GM23338 (cell line): ENCODE measurements at regions not wholly inside any gene's neighbourhood (a gene's known extent, or its start where the extent isn't known, plus 50 kb on each side); places are given as distances from the start of the nearest gene placed in this dataset.

ENCODE experiments used
- ATAC-seq: fragments of 200-7000 bp; cut with Tn5 transposase; 3 replicates; pipeline ENCODE4 v1.9.1; 2020
- DNase-seq: peaks from one replicate; pipeline ENCODE4 v3.0.0-alpha.2; 2015; ENCODE audit warnings: low spot score
- H2AFZ ChIP-seq: fragments of 200-600 bp; sonication (generic); 2 replicates; pipeline ENCODE4 v1.8.0; 2016; ENCODE audit warnings: antibody characterized with exemption, mild to moderate bottlenecking, moderate library complexity
- H3F3A ChIP-seq: fragments of 200-600 bp; sonication (generic); replicated peaks from 2 replicates; pipeline ENCODE4 v1.8.0; 2017; ENCODE audit warnings: antibody characterized with exemption, mixed run types, low read depth
- H3K27ac ChIP-seq: fragments of 200-600 bp; sonication (generic); 2 replicates; pipeline ENCODE4 v1.6.1; 2016; ENCODE audit warnings: low read depth
- H3K27me3 ChIP-seq: fragments of 200-600 bp; sonication (generic); 2 replicates; pipeline ENCODE4 v1.8.0; 2016; ENCODE audit warnings: mild to moderate bottlenecking, mixed run types, moderate library complexity; ENCODE audit not compliant: insufficient read depth
- H3K36me3 ChIP-seq: fragments of 200-600 bp; sonication (generic); 2 replicates; pipeline ENCODE4 v1.8.0; 2016; ENCODE audit warnings: mild to moderate bottlenecking; ENCODE audit not compliant: insufficient read depth
- H3K4me1 ChIP-seq: fragments of 200-600 bp; sonication (generic); 2 replicates; pipeline ENCODE4 v1.8.0; 2016; ENCODE audit warnings: mild to moderate bottlenecking, moderate library complexity; ENCODE audit not compliant: insufficient read depth
- H3K4me2 ChIP-seq: fragments of 200-600 bp; sonication (generic); 2 replicates; pipeline ENCODE4 v1.7.1; 2017; ENCODE audit warnings: mixed run types
- H3K4me3 ChIP-seq: fragments of 200-600 bp; sonication (generic); 2 replicates; pipeline ENCODE4 v1.6.1; 2016; ENCODE audit warnings: mixed run types
- H3K79me2 ChIP-seq: fragments of 200-600 bp; sonication (generic); replicated peaks from 2 replicates; pipeline ENCODE4 v1.8.0; 2017; ENCODE audit warnings: mild to moderate bottlenecking; ENCODE audit not compliant: insufficient read depth
- H3K9me2 ChIP-seq: fragments of 200-600 bp; sonication (generic); 2 replicates; pipeline ENCODE4 v1.8.0; 2017; ENCODE audit not compliant: insufficient read depth
- H4K20me1 ChIP-seq: fragments of 200-600 bp; sonication (generic); replicated peaks from 2 replicates; pipeline ENCODE4 v1.8.0; 2017; ENCODE audit warnings: mild to moderate bottlenecking; ENCODE audit not compliant: insufficient read depth
- H3K27ac Mint-ChIP-seq: 2 replicates; pipeline ENCODE4 v1.8.0; 2020; ENCODE audit warnings: inconsistent platforms, mild to moderate bottlenecking, moderate library complexity, mixed read lengths
- H3K27me3 Mint-ChIP-seq: 3 replicates; pipeline ENCODE4 v1.8.0; 2022; ENCODE audit warnings: low read depth, mild to moderate bottlenecking, moderate library complexity, mixed read lengths, inconsistent platforms; ENCODE audit not compliant: insufficient read depth, poor library complexity
- H3K36me3 Mint-ChIP-seq: 3 replicates; pipeline ENCODE4 v1.8.0; 2021; ENCODE audit warnings: low read depth, mild to moderate bottlenecking, inconsistent platforms, moderate library complexity, mixed read lengths
- H3K4me1 Mint-ChIP-seq: 3 replicates; pipeline ENCODE4 v1.8.0; 2020; ENCODE audit warnings: mild to moderate bottlenecking, inconsistent platforms, mixed read lengths
- H3K4me3 Mint-ChIP-seq: 3 replicates; pipeline ENCODE4 v1.8.0; 2021; ENCODE audit warnings: moderate library complexity, mild to moderate bottlenecking, inconsistent platforms, mixed read lengths
- H3K9me3 Mint-ChIP-seq: 3 replicates; pipeline ENCODE4 v1.8.0; 2020; ENCODE audit warnings: moderate library complexity, mild to moderate bottlenecking, inconsistent platforms, mixed read lengths
- CREB1 ChIP-seq: fragments of 250-450 bp; sonication (Bioruptor Pico); IDR thresholded peaks from 2 replicates; pipeline ENCODE4 v1.5.0; 2020; ENCODE audit warnings: low read depth, mild to moderate bottlenecking, moderate library complexity
- EZH2 ChIP-seq: fragments of 200-600 bp; sonication (generic); IDR thresholded peaks from one replicate; pipeline ENCODE4 v1.8.0; 2017; ENCODE audit warnings: antibody characterized with exemption, mild to moderate bottlenecking, low read depth; ENCODE audit not compliant: unreplicated experiment
- JUNB ChIP-seq: IDR thresholded peaks from one replicate; pipeline ENCODE4 v1.6.1; 2016; ENCODE audit warnings: antibody characterized with exemption; ENCODE audit not compliant: unreplicated experiment
- NANOG ChIP-seq: IDR thresholded peaks from 2 replicates; pipeline ENCODE4 v1.6.1; 2016; ENCODE audit warnings: antibody characterized with exemption, borderline replicate concordance
- STAT1 ChIP-seq: IDR thresholded peaks from one replicate; pipeline ENCODE4 v1.6.1; 2016; ENCODE audit warnings: antibody characterized with exemption; ENCODE audit not compliant: unreplicated experiment
- ZNF114 ChIP-seq: fragments of 250-450 bp; sonication (Bioruptor Pico); IDR thresholded peaks from 2 replicates; pipeline ENCODE4 v1.5.0; 2020; ENCODE audit warnings: mild to moderate bottlenecking, moderate library complexity
- ZNF331 ChIP-seq: fragments of 250-450 bp; sonication (Bioruptor Pico); IDR thresholded peaks from 2 replicates; pipeline ENCODE4 v1.5.0; 2020; ENCODE audit warnings: low read depth, mild to moderate bottlenecking, moderate library complexity
- ZNF462 ChIP-seq: fragments of 250-450 bp; sonication (Bioruptor Pico); IDR thresholded peaks from 2 replicates; pipeline ENCODE4 v1.5.0; 2020; ENCODE audit warnings: mild to moderate bottlenecking, moderate library complexity

GRCh38 chr15:97837896-97838295 is 122.6 kb upstream of the ARRDC4 start (continued):
- no peak for TF ChIP-seq ZNF462 (CRISPR knock-in tag)
- no peak for TF ChIP-seq ZNF331 (CRISPR knock-in tag)
- TF ChIP-seq CREB1 (CRISPR knock-in tag): no peak
- TF ChIP-seq ZNF114 (CRISPR knock-in tag): no peak

- Mint-ChIP-seq H3K36me3 (no peaks in the 10 kb centered on the region), H3K9me3 (no peaks in the 10 kb centered on the region), H3K27ac (no peak overlapping the region), H3K4me3 (no peak overlapping the region), H3K4me1 (no peaks in the 10 kb centered on the region), H3K27me3 (no peaks in the 10 kb centered on the region)
- H2AFZ ChIP-seq: no peak overlapping the region
- H3F3A ChIP-seq: no peaks in the 10 kb centered on the region
- H3K79me2 ChIP-seq: no peaks in the 10 kb centered on the region
- no peaks in the 10 kb centered on the region for H3K4me1 ChIP-seq
- no peak overlapping the region for H3K4me3 ChIP-seq
- ATAC-seq (no peak), DNase-seq (no peak)
- no peaks in the 10 kb centered on the region for H3K36me3 ChIP-seq
- no peaks in the 10 kb centered on the region for H3K9me2 ChIP-seq
- no peaks in the 10 kb centered on the region for H3K27me3 ChIP-seq
- no peak overlapping the region for H3K27ac ChIP-seq
- no peaks in the 10 kb centered on the region for H4K20me1 ChIP-seq
- no peak overlapping the region for H3K4me2 ChIP-seq
- TF ChIP-seq EZH2: no peak
- TF ChIP-seq JUNB: no peak
- no peak for TF ChIP-seq NANOG
- TF ChIP-seq ZNF462 (CRISPR knock-in tag): no peak
- no peak for TF ChIP-seq ZNF114 (CRISPR knock-in tag)
- no peak for TF ChIP-seq ZNF331 (CRISPR knock-in tag)
- no peak for TF ChIP-seq STAT1
These were observed 121.8 kb upstream of the ARRDC4 start for GRCh38 chr15:97838606-97839210.
